ENCODE measurements at regions not wholly inside any gene's neighbourhood (a gene's known extent, or its start where the extent isn't known, plus 50 kb on each side); places are given as distances from the start of the nearest gene placed in this dataset.

GRCh38 chr12:58202933-58203718 is 261.8 kb downstream of the ATP23 start:
- DNase-seq = no peak

GRCh38 chr12:58204071-58204470 is 262.7 kb downstream of the ATP23 start:
- no peak for DNase-seq

- no peak for DNase-seq
These were observed 265.5 kb downstream of the ATP23 start for GRCh38 chr12:58206876-58207275.

- no peak for DNase-seq
These were observed 269.8 kb downstream of the ATP23 start for GRCh38 chr12:58211211-58211610.

GRCh38 chr12:58217130-58217529 is 275.8 kb downstream of the ATP23 start:
- no peak for DNase-seq

GRCh38 chr12:58224536-58225105 is 283.3 kb downstream of the ATP23 start:
- DNase-seq = no peak

- no peak for DNase-seq
These were observed 284.0 kb downstream of the ATP23 start for GRCh38 chr12:58225203-58225877.

GRCh38 chr12:58233886-58234285 is 292.5 kb downstream of the ATP23 start:
- DNase-seq = no peak

GRCh38 chr12:58238411-58238810 is 297.0 kb downstream of the ATP23 start:
- no peak for DNase-seq

GRCh38 chr12:58241099-58241498 is 299.7 kb downstream of the ATP23 start:
- no peak for DNase-seq

- DNase-seq = no peak
These were observed 301.6 kb downstream of the ATP23 start for GRCh38 chr12:58242796-58243630.

GRCh38 chr12:58247633-58248032 is 306.3 kb downstream of the ATP23 start:
- DNase-seq = no peak

- DNase-seq = no peak
These were observed 307.2 kb downstream of the ATP23 start for GRCh38 chr12:58248599-58248998.

- DNase-seq = no peak
These were observed 308.2 kb downstream of the ATP23 start for GRCh38 chr12:58249610-58250009.

- DNase-seq = no peak
These were observed 308.7 kb downstream of the ATP23 start for GRCh38 chr12:58250077-58250476.

- DNase-seq = no peak
These were observed 311.5 kb downstream of the ATP23 start for GRCh38 chr12:58252914-58253313.

GRCh38 chr12:58253663-58254062 is 312.3 kb downstream of the ATP23 start:
- DNase-seq = no peak

- DNase-seq = no peak
These were observed 313.2 kb downstream of the ATP23 start for GRCh38 chr12:58254463-58255100.

GRCh38 chr12:58262796-58263195 is 321.4 kb downstream of the ATP23 start:
- DNase-seq = no peak

GRCh38 chr12:58263816-58264215 is 322.4 kb downstream of the ATP23 start:
- DNase-seq = no peak

- DNase-seq = no peak
These were observed 326.7 kb downstream of the ATP23 start for GRCh38 chr12:58268069-58268468.

- no peak for DNase-seq
These were observed 328.1 kb downstream of the ATP23 start for GRCh38 chr12:58269476-58269875.
